Pancreas (tissue), 10 donors: ENCODE measurements at regions not wholly inside any gene's neighbourhood (a gene's known extent, or its start where the extent isn't known, plus 50 kb on each side); places are given as distances from the start of the nearest gene placed in this dataset.
"Not testable (repeated sequence)": the region's sequence is repeated elsewhere in the genome, so short reads cannot be mapped to it uniquely, and the experiment has no call there.

Experiments
- ATAC-seq, 4 donors: fragments of 200-7000 bp; cut with Tn5 transposase; one replicate each; pipeline versions ENCODE4 v1.8.0 to v1.9.1; 2020; ENCODE audit warnings: mild to moderate bottlenecking in 4 of 4, moderate library complexity in 4 of 4
- DNase-seq, 6 donors: peaks; one replicate each; pipeline ENCODE4 v3.0.0-alpha.2; 2020
- FAIRE-seq: peaks from 2 replicates; lab custom pipeline; 2012; peaks lifted over from hg19 to GRCh38; lab: Jason Lieb, UNC
- H3K27ac ChIP-seq, 4 donors: fragments of 200-600 bp; sonication (generic); 1 replicate in 3 of 4; 2 replicates in 1 of 4; pipeline versions ENCODE4 v1.5.0 to v1.8.0; 2020
- H3K27me3 ChIP-seq, 4 donors: fragments of 200-600 bp; one replicate each; pipeline ENCODE4 v1.8.0; 2021
- H3K36me3 ChIP-seq, 3 donors: fragments of 200-600 bp; sonication (generic) in 1 of 3; one replicate each; pipeline versions ENCODE4 v1.5.0 to v1.8.0; 2020 to 2021
- H3K4me1 ChIP-seq, 3 donors: fragments of 200-600 bp; one replicate each; pipeline ENCODE4 v1.8.0; 2021
- H3K4me3 ChIP-seq, 4 donors: fragments of 200-600 bp; sonication (generic) in 2 of 4; one replicate each; pipeline versions ENCODE4 v1.5.0 to v1.8.0; 2020 to 2021
- H3K9me3 ChIP-seq, 4 donors: fragments of 200-600 bp; one replicate each; pipeline ENCODE4 v1.8.0; 2021
- CTCF ChIP-seq, 4 donors: fragments of 200-600 bp; sonication (generic) in 3 of 4; IDR thresholded peaks; one replicate each; pipeline versions ENCODE4 v1.5.0 to v1.8.0; 2021; ENCODE audit warnings: antibody characterized with exemption in 4 of 4
- WGBS, 2 donors: extraction: QIAGEN DNeasy Blood & Tissue Kit; methylation state at CpG; one replicate each; pipeline ENCODE4 v1.1.7; 2013; 5-methylcytosine and 5-hydroxymethylcytosine counted together
- intact Hi-C, 3 donors: fragments of 100-400 bp; cut with DNase I; formaldehyde crosslinking; loops; one replicate each; pipeline versions ENCODE4 v1.11.1 to v1.14.2; 2022
- donor health status: healthy with polysubstance abuse.
- donor health status: DM: no; HTN: no; CAD: no; lungs with moderate emphysema.
- donor health status: DM: no; HTN: no; CAD: no.
- donor health status: control.
- donor health status: control.
- donor health status: Bipolar disorder and iron deficiency.
- donor health status: DM: yes; HTN: yes; CAD: no.
- donor health status: DM: no; HTN: no; CAD: no.
- donor health status: DM: no; HTN: no; CAD: no.
- donor health status: DM: yes; HTN: yes; CAD: no.

- DNase-seq (no peak), ATAC-seq (no peak), FAIRE-seq (no peak)
- Histone ChIP-seq H3K36me3 (no peaks in the 10 kb centered on the region), H3K4me3 (no peak overlapping the region), H3K27me3 (no peaks in the 10 kb centered on the region), H3K9me3 (no peaks in the 10 kb centered on the region), H3K27ac (no peak overlapping the region), H3K4me1 (no peaks in the 10 kb centered on the region)
- WGBS, 2 donors: 75 to 76% methylated on average over 4 of the region's 4 CpGs
- no peak for TF ChIP-seq CTCF (IDR thresholded peaks at IDR 0.05)
- intact Hi-C loops: no loop called here
Observed at GRCh38 chr2:58319481-58319880, 78.4 kb upstream of the FANCL start.

- FAIRE-seq, ATAC-seq, H3K4me3 ChIP-seq, H3K27ac ChIP-seq, DNase-seq, H3K27me3 ChIP-seq, H3K4me1 ChIP-seq, H3K36me3 ChIP-seq, intact Hi-C loops, H3K9me3 ChIP-seq: not testable (repeated sequence)
- 74 to 80% methylated on average over 7 of the region's 7 CpGs for WGBS, 2 donors
Observed at GRCh38 chr2:58318949-58319348, 77.8 kb upstream of the FANCL start.

GRCh38 chr2:58313926-58314325, 72.8 kb upstream of the FANCL start:
- no peaks in the 10 kb centered on the region for H3K4me1 ChIP-seq
- no peak overlapping the region for H3K27ac ChIP-seq
- no peak overlapping the region for H3K4me3 ChIP-seq
- no peaks in the 10 kb centered on the region for H3K9me3 ChIP-seq
- ATAC-seq: no peak
- DNase-seq: no peak
- FAIRE-seq: no peak
- WGBS, 2 donors: 76 to 77% methylated on average over 2 of the region's 2 CpGs
- intact Hi-C loops: no loop called here
- H3K36me3 ChIP-seq: no peaks in the 10 kb centered on the region
- H3K27me3 ChIP-seq: no peaks in the 10 kb centered on the region
- TF ChIP-seq CTCF (IDR thresholded peaks at IDR 0.05): no peak

- TF ChIP-seq CTCF (IDR thresholded peaks at IDR 0.05): no peak
Observed at GRCh38 chr2:58308435-58308834, 67.3 kb upstream of the FANCL start.

GRCh38 chr2:58304843-58305242, 63.7 kb upstream of the FANCL start:
- DNase-seq (no peak), ATAC-seq (no peak), FAIRE-seq (no peak)
- intact Hi-C loops: no loop called here
- Histone ChIP-seq H3K27me3 (no peaks in the 10 kb centered on the region), H3K36me3 (no peaks in the 10 kb centered on the region), H3K9me3 (no peaks in the 10 kb centered on the region), H3K4me3 (no peak overlapping the region), H3K4me1 (no peaks in the 10 kb centered on the region), H3K27ac (no peak overlapping the region)
- no peak for TF ChIP-seq CTCF (IDR thresholded peaks at IDR 0.05)

More at GRCh38 chr2:58308435-58308834, 67.3 kb upstream of the FANCL start:
- no peak overlapping the region for H3K27ac ChIP-seq
- no peaks in the 10 kb centered on the region for H3K36me3 ChIP-seq
- no peaks in the 10 kb centered on the region for H3K9me3 ChIP-seq
- ATAC-seq (no peak), DNase-seq (no peak), FAIRE-seq (no peak)
- no peak overlapping the region for H3K4me3 ChIP-seq
- H3K27me3 ChIP-seq: no peaks in the 10 kb centered on the region
- H3K4me1 ChIP-seq: no peaks in the 10 kb centered on the region
- intact Hi-C loops: no loop called here

- Histone ChIP-seq H3K4me3 (no peak overlapping the region), H3K27ac (no peak overlapping the region), H3K36me3 (no peaks in the 10 kb centered on the region), H3K4me1 (no peaks in the 10 kb centered on the region), H3K27me3 (no peaks in the 10 kb centered on the region), H3K9me3 (no peaks in the 10 kb centered on the region)
- WGBS, 2 donors: 65 to 79% methylated on average over 1 of the region's 1 CpG
- intact Hi-C loops: no loop called here
- no peak for TF ChIP-seq CTCF (IDR thresholded peaks at IDR 0.05)
- ATAC-seq (no peak), DNase-seq (no peak), FAIRE-seq (no peak)
Observed at GRCh38 chr2:58299123-58299522, 58.0 kb upstream of the FANCL start.
